ENCODE measurements at regions not wholly inside any gene's neighbourhood (a gene's known extent, or its start where the extent isn't known, plus 50 kb on each side); places are given as distances from the start of the nearest gene placed in this dataset.

GRCh38 chr5:2529371-2530092, 221.9 kb downstream of the IRX2 start:
- DNase-seq: no peak

- DNase-seq: no peak
These were observed 226.1 kb downstream of the IRX2 start for GRCh38 chr5:2525351-2525750.

- no peak for DNase-seq
These were observed 226.9 kb downstream of the IRX2 start for GRCh38 chr5:2524620-2525019.

- DNase-seq: no peak
These were observed 228.3 kb downstream of the IRX2 start for GRCh38 chr5:2523180-2523579.

GRCh38 chr5:2522372-2522771, 229.1 kb downstream of the IRX2 start:
- no peak for DNase-seq

GRCh38 chr5:2519153-2519552, 232.3 kb downstream of the IRX2 start:
- no peak for DNase-seq

- DNase-seq: no peak
These were observed 234.0 kb downstream of the IRX2 start for GRCh38 chr5:2517451-2517850.

- DNase-seq: no peak
These were observed 236.2 kb downstream of the IRX2 start for GRCh38 chr5:2515180-2515764.

- no peak for DNase-seq
These were observed 237.0 kb downstream of the IRX2 start for GRCh38 chr5:2514484-2514883.

- no peak for DNase-seq
These were observed 239.8 kb downstream of the IRX2 start for GRCh38 chr5:2511706-2512105.

- DNase-seq: no peak
These were observed 240.4 kb downstream of the IRX2 start for GRCh38 chr5:2511126-2511525.

GRCh38 chr5:2509527-2509926, 241.9 kb downstream of the IRX2 start:
- DNase-seq: no peak

- DNase-seq: no peak
These were observed 243.0 kb downstream of the IRX2 start for GRCh38 chr5:2508514-2508913.

GRCh38 chr5:2507611-2508010, 243.9 kb downstream of the IRX2 start:
- no peak for DNase-seq

- no peak for DNase-seq
These were observed 244.9 kb downstream of the IRX2 start for GRCh38 chr5:2506603-2507002.

GRCh38 chr5:2505217-2505616, 246.3 kb downstream of the IRX2 start:
- no peak for DNase-seq

- DNase-seq: no peak
These were observed 248.4 kb downstream of the IRX2 start for GRCh38 chr5:2502970-2503594.

GRCh38 chr5:2499917-2500316, 251.6 kb downstream of the IRX2 start:
- no peak for DNase-seq

GRCh38 chr5:2496891-2497290, 254.6 kb downstream of the IRX2 start:
- DNase-seq: no peak

GRCh38 chr5:2496126-2496525, 255.4 kb downstream of the IRX2 start:
- DNase-seq: no peak

GRCh38 chr5:2493356-2493755, 258.1 kb downstream of the IRX2 start:
- no peak for DNase-seq

GRCh38 chr5:2492476-2492875, 259.0 kb downstream of the IRX2 start:
- no peak for DNase-seq

- no peak for DNase-seq
These were observed 259.6 kb downstream of the IRX2 start for GRCh38 chr5:2491846-2492245.

- DNase-seq: no peak
These were observed 262.2 kb downstream of the IRX2 start for GRCh38 chr5:2489306-2489705.

- no peak for DNase-seq
These were observed 262.9 kb downstream of the IRX2 start for GRCh38 chr5:2488593-2488992.
